ENCODE measurements at regions not wholly inside any gene's neighbourhood (a gene's known extent, or its start where the extent isn't known, plus 50 kb on each side); places are given as distances from the start of the nearest gene placed in this dataset.
A peak's percentile ranks its signal among the peaks of the same experiment; 100 is the strongest.

GRCh38 chr6:71383901-71384489 is 95.4 kb downstream of the OGFRL1 start:
- no peak overlapping the region for H2AFZ ChIP-seq (ENCODE audit: low read depth, low read length)
- H3K27me3 ChIP-seq (ENCODE audit: control insufficient read depth in 2 of 2, insufficient read depth in 2 of 2, low read length in 2 of 2), result no peaks in the 10 kb centered on the region
- H3K4me3 ChIP-seq (replicated peaks in 1 of 3; ENCODE audit: insufficient read depth in 1 of 3, low read depth in 1 of 3, low read length in 3 of 3), result no peak overlapping the region
- CTCF ChIA-PET, result interaction anchor here (1.0 to 11.0 kb wide), 10 partner anchors 27 to 193 kb away, joined by 3 to 130 read pairs (median 7); no protein-coding TSS in a partner anchor
- POLR2A ChIA-PET, result no interaction called here
- no TSS peak for BruUV-seq (replicated peaks)
- TF ChIP-seq POLR2A (IDR thresholded peaks at IDR 0.05; ENCODE audit: low read depth, low read length), result no peak
- TF ChIP-seq CTCF (IDR thresholded peaks at IDR 0.05; ENCODE audit: extremely low read depth in 1 of 2, insufficient read depth in 1 of 2, low read depth in 1 of 2, low read length in 2 of 2), result peak; percentile 30 to 34
- H3K9me3 ChIP-seq (replicated peaks; ENCODE audit: control insufficient read depth, insufficient read depth, low read length), result no peaks in the 10 kb centered on the region
- H3K36me3 ChIP-seq (ENCODE audit: control insufficient read depth in 2 of 2, extremely low read depth in 1 of 2, insufficient read depth in 2 of 2, low read length in 2 of 2), result peaks cover 0 to 4% of the 10 kb centered on the region in 2 experiments
- no peaks in the 10 kb centered on the region for H3K9me1 ChIP-seq (replicated peaks; ENCODE audit: control insufficient read depth, extremely low read depth, insufficient read depth, low read length)
- no peak overlapping the region for H3K4me2 ChIP-seq (ENCODE audit: insufficient read depth, low read length)
- H3K4me1 ChIP-seq (ENCODE audit: control insufficient read depth, extremely low read depth, insufficient read depth, low read length), result peaks cover 43% of the 10 kb centered on the region
- peak; percentile 84 for DNase-seq (ENCODE audit: low read depth, low spot score)
- intact Hi-C loops (cut with micrococcal nuclease) (loop anchor here (1.0 to 10.0 kb wide), 7 partner anchors 20 to 698 kb away; no protein-coding TSS in a partner anchor), dilution Hi-C loops (cut with MboI; ENCODE audit: extremely low pct_ligation_motif_present, low sequenced_read_pairs) (loop anchor here (25.0 kb wide), 1 partner anchor 128 kb away; no protein-coding TSS in a partner anchor)
- no peak overlapping the region for H3K9ac ChIP-seq (replicated peaks; ENCODE audit: extremely low read depth, insufficient read depth, low read length)
- H4K20me1 ChIP-seq (replicated peaks; ENCODE audit: control insufficient read depth, extremely low read depth, insufficient read depth, low read length), result no peaks in the 10 kb centered on the region
- no peak for FAIRE-seq
- H3K27ac ChIP-seq (ENCODE audit: insufficient read depth, low read depth, low read length), result no peak overlapping the region
- H3K79me2 ChIP-seq (ENCODE audit: control insufficient read depth, insufficient read depth, low read length), result peaks cover 26% of the 10 kb centered on the region

- Histone ChIP-seq H3K9me1 (replicated peaks; ENCODE audit: control insufficient read depth, extremely low read depth, insufficient read depth, low read length) (no peaks in the 10 kb centered on the region), H3K9me3 (replicated peaks; ENCODE audit: control insufficient read depth, insufficient read depth, low read length) (no peaks in the 10 kb centered on the region), H3K4me3 (replicated peaks in 1 of 3; ENCODE audit: insufficient read depth in 1 of 3, low read depth in 1 of 3, low read length in 3 of 3) (no peak overlapping the region), H3K27ac (ENCODE audit: insufficient read depth, low read depth, low read length) (no peak overlapping the region), H3K36me3 (ENCODE audit: control insufficient read depth in 2 of 2, extremely low read depth in 1 of 2, insufficient read depth in 2 of 2, low read length in 2 of 2) (peaks cover 0 to 4% of the 10 kb centered on the region in 2 experiments), H4K20me1 (replicated peaks; ENCODE audit: control insufficient read depth, extremely low read depth, insufficient read depth, low read length) (no peaks in the 10 kb centered on the region), H3K9ac (replicated peaks; ENCODE audit: extremely low read depth, insufficient read depth, low read length) (no peak overlapping the region), H3K27me3 (ENCODE audit: control insufficient read depth in 2 of 2, insufficient read depth in 2 of 2, low read length in 2 of 2) (no peaks in the 10 kb centered on the region), H2AFZ (ENCODE audit: low read depth, low read length) (no peak overlapping the region), H3K4me1 (ENCODE audit: control insufficient read depth, extremely low read depth, insufficient read depth, low read length) (peaks cover 48% of the 10 kb centered on the region), H3K4me2 (ENCODE audit: insufficient read depth, low read length) (peak overlapping the region; percentile 94), H3K79me2 (ENCODE audit: control insufficient read depth, insufficient read depth, low read length) (peaks cover 31% of the 10 kb centered on the region)
- CTCF ChIA-PET, result interaction anchor here (1.1 to 11.0 kb wide), 17 partner anchors 11 to 195 kb away, joined by 3 to 130 read pairs (median 5); no protein-coding TSS in a partner anchor
- TF ChIP-seq POLR2AphosphoS5 (IDR thresholded peaks at IDR 0.05; ENCODE audit: insufficient read depth, low read depth, low read length) (no peak), GATA2 (IDR thresholded peaks at IDR 0.05; ENCODE audit: insufficient read depth, insufficient read length, low read depth, low read length) (no peak), POLR2A (IDR thresholded peaks at IDR 0.05; ENCODE audit: low read depth, low read length) (no peak), CTCF (IDR thresholded peaks at IDR 0.05; ENCODE audit: extremely low read depth in 1 of 2, insufficient read depth in 1 of 2, low read depth in 1 of 2, low read length in 2 of 2) (no peak), FOS (IDR thresholded peaks at IDR 0.05; ENCODE audit: borderline replicate concordance, insufficient read depth, low read length) (no peak), JUN (IDR thresholded peaks at IDR 0.05; ENCODE audit: borderline replicate concordance, insufficient read depth, insufficient read length, low read depth) (no peak), MAX (IDR thresholded peaks at IDR 0.05; ENCODE audit: insufficient read depth, insufficient read length) (no peak), EZH2 (IDR thresholded peaks at IDR 0.05; ENCODE audit: borderline replicate concordance, low read depth, low read length, severe bottlenecking) (no peak), MYC (IDR thresholded peaks at IDR 0.05; ENCODE audit: low read depth, low read length) (no peak)
- intact Hi-C loops (cut with micrococcal nuclease), result loop anchor here (10.0 kb wide), 1 partner anchor 240 kb away; no protein-coding TSS in a partner anchor
- no TSS peak for BruUV-seq (replicated peaks)
- POLR2A ChIA-PET, result interaction anchor here (0.6 kb wide), 2 partner anchors 95 to 259 kb away, joined by 3 to 7 read pairs; no protein-coding TSS in a partner anchor
- FAIRE-seq, result no peak
- DNase-seq (ENCODE audit: low read depth, low spot score), result no peak
- dilution Hi-C loops (cut with MboI; ENCODE audit: extremely low pct_ligation_motif_present, low sequenced_read_pairs), result loop anchor here (25.0 kb wide), 1 partner anchor 127 kb away; no protein-coding TSS in a partner anchor
Observed at GRCh38 chr6:71385111-71385822, 96.7 kb downstream of the OGFRL1 start.
